SIG-M5 (cell line): ENCODE measurements at regions not wholly inside any gene's neighbourhood (a gene's known extent, or its start where the extent isn't known, plus 50 kb on each side); places are given as distances from the start of the nearest gene placed in this dataset.
"Not testable (repeated sequence)": the region's sequence is repeated elsewhere in the genome, so short reads cannot be mapped to it uniquely, and the experiment has no call there.

Experiments
- DNase-seq: peaks from one replicate; lab custom pipeline; 2025; lab: John Stamatoyannopoulos, UW

GRCh38 chr14:87629788-87630187, 363.2 kb downstream of the GALC start:
- no peak for DNase-seq

GRCh38 chr14:87628780-87629179, 364.2 kb downstream of the GALC start:
- DNase-seq: no peak

- DNase-seq: peak; percentile 18
These were observed 364.9 kb downstream of the GALC start for GRCh38 chr14:87628129-87628528.

DNA sequence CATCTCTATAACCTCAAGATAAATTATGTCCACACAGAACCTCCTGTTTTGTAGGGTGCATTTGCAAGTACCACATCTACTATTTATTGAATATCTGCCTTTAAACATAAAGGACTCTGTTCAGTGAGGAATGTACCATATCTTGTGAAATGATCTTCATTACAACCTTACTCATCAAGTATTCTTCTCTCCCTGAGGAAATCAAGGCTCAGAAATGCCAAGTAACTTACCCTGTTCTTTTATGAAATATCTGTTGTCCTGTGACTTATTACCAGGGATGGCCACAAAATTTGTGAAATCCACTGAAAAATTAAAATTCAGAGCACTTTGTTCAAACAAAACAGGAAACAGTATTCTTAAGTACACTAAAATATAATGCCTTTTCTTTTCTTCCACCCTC, 366.7 kb downstream of the GALC start:
- DNase-seq: no peak

DNA sequence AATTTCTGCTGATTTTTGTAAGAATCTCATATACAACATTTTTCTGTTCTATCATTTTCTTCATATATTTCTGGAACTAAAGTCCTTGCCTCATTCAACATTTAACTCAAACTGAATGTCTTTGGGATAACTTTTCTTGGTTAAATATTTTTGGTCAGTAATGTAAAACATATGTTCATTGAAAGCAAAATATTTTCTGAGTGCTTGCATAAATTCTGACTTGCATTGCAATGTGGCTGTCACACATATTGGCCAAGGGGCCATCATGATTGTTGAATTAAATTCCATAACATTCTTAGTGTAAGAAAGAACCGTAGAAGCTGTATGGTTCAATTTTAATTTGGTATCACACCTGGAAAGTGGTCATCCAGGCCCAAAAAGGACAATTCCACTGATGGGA, 369.4 kb downstream of the GALC start:
- DNase-seq: no peak

DNA sequence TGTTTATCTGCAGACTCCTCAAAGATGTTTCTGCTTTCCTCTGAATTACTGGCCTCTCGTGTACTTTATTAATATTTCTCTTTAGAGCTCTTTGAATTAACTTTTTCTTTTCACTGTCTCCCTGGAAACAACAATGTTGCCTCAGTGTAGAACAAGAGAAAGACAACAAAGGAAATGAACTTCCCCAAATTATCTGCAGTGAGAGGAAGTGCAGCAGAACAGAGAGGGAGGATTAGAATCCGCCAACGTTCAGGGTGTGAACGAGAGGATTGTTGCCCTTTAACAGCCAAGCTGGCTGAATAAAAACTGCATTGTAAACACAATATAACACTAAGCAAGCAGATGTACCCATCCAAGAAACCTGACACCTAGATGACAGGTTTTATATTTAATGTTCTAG, 375.9 kb downstream of the GALC start:
- no peak for DNase-seq

- no peak for DNase-seq
These were observed 376.9 kb downstream of the GALC start for GRCh38 chr14:87615822-87616679.

DNA sequence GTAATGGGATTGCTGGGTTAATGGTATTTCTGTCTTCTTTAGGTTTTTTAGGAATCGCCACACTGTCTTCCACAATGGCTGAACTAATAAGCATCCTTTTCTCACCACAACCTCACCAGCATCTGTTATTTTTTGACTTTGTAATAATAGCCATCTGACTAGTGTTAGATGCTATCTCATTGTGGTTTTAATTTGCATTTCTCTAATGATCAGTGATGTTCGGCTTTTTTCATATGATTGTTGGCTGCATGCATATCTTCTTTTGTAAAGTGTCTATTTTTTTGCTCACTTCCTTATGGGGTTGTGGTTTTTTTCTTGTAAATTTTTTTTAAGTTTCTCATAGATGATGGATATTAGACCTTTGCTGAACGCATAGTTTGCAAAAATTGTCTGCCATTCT, 377.9 kb downstream of the GALC start:
- DNase-seq: no peak

DNA sequence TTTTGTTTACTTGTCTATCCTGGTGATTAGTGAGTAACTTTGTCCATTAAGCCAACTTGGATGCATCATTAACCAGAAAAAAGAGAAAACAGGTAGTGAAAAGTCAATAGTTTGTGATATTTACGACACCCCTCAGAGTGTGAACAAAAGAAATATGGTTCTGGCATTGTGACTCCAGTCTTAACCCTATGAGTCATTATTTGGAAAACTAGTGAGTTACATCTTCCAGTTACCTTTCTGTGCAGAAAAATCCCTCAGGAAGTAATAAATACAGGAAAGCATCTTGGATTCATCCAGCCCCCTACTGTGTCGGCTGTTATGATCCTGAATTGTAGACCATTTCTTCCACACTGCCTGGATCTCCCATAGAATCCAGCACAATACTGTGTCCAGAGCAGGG, 379.1 kb downstream of the GALC start:
- DNase-seq: no peak

- DNase-seq: not testable (repeated sequence)
These were observed 385.9 kb downstream of the GALC start for GRCh38 chr14:87607056-87607455.

DNA sequence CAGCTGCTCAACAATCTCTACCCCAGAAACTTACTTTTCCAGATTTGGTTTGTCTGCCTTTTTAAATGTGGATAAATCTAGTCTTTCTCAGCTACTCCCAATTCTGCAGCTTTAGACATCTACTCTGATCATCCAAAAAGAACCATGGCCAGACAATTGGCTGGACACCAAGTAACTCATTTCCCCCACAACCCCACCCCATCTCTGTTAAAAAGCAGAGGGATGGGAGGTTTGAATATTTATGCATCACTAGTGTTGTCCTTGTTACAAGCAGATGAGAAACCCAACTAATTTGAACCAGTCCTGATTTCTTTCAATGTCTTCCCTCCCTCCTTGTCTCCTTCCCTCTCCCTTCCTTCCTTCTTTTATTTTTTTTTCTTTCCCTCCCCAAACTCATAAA, 391.9 kb downstream of the GALC start:
- no peak for DNase-seq

DNA sequence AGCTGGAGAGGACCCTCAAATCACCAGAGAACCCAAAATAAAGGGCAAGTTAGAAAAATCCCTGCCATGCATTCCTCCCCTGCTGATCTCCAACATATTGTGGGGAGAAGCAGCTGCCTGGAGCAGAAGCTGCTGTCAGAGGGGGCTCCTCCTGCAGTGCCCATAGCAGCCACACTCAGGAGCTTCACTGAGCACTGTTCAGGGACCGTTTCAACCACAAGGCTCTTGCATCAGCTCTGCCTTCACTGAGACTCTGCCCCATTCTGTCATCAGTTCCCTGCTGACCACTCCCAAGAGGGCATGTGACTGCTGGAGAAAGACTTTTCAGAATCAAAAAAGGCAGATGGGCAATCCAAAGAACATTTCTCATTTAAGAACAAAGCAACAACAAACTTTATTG, 392.7 kb downstream of the GALC start:
- DNase-seq: no peak

GRCh38 chr14:87581298-87581697, 411.7 kb downstream of the GALC start:
- no peak for DNase-seq

GRCh38 chr14:87579036-87579435, 413.9 kb downstream of the GALC start:
- no peak for DNase-seq

- DNase-seq: no peak
These were observed 417.6 kb downstream of the GALC start for GRCh38 chr14:87575378-87575777.

DNA sequence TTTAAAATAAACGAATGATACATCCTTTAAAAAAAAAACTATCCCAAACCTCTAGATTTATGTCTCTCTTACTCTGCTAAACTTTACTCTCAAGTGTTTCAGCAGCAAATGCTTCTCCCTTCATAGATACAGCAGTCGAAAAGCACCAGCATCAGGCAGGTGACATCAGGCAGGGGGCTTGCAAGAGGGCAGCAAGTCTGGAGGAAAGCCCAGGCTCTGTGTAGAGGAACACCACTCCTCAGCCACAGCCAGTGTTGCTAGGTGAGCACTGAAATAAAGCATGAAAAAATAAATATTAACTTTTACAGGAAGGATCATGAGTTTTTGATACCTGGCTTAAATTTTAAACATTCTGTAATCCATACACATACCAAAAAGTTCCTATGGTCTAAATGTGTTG, 419.4 kb downstream of the GALC start:
- no peak for DNase-seq

GRCh38 chr14:87567618-87568295, 425.2 kb downstream of the GALC start:
- no peak for DNase-seq

DNA sequence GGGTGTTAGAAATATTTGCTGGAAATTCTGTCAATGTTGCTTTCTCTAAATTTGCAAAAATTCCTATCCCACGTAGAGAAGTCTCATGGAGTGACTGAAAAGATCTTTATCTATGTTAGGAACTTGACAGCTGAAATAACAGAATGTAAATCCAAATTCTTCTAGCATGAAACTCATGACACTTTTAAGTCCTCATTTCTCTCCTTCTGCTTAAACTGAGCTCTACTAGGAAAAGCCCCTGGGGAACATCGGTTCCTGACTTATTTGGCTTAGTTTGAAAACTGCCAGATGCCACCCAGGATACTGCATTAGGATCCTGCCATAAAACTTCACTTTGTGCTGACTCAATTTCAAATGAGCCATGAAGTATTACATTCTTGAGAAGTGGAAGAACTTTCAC, 426.0 kb downstream of the GALC start:
- DNase-seq: no peak

DNA sequence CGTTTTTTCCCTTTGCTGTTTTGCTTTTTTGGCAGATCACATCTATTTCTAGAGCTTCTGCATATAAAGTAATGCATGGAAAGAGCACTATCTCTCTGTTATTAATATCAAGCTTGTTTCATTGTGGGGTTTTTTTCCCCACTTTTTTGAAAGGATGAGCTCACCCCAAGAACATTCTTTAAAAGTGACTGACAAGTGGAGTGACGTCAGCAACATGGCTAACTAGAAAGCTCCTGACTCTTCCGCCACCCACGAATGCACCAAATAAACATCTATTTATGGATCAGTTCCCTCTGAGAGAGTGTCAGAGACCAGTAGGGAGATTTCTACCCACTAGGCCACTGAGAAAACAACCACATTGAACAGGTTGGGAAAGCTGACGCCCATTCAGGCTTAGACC, 445.4 kb downstream of the GALC start:
- no peak for DNase-seq

DNA sequence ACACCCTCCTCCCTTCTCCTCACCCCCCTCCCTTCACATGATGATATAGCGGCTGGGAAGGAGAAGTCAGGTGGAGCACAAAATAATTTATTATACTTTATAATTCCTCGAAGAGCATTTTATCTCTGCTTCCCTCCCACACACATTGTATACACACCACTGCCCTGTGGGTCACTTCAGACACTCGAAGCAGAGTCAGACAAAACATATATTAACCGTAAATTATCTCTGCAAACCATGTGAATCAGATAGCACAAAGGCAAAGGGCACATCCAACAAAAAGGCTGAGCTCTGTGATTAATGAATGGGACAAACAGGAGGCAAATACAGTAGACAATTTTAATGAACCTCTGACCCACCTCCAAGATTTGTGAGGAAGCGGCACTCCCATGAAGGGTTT, 450.7 kb downstream of the GALC start:
- no peak for DNase-seq

- DNase-seq: no peak
These were observed 452.6 kb downstream of the GALC start for GRCh38 chr14:87540339-87540738.

DNA sequence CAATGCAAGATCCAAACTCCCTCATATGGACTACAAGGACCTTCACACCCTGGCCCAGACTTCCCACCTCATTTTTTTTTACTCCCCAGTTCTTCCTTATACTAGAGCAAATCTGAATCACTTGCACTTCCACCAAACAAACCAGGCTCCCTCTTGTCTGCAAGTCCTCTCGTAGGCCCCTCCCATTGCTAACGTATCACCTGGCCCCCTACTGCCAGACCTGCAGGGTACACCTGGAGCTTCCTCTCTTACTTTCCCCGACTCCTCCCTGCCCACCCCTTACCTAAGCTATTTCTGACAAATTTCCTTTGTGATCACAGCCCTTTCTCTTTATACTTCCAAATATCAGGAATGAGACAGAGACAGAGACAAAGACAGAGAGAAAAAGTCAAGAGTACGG, 463.9 kb downstream of the GALC start:
- DNase-seq: no peak

- DNase-seq: no peak
These were observed 466.3 kb downstream of the GALC start for GRCh38 chr14:87526731-87527130.

DNA sequence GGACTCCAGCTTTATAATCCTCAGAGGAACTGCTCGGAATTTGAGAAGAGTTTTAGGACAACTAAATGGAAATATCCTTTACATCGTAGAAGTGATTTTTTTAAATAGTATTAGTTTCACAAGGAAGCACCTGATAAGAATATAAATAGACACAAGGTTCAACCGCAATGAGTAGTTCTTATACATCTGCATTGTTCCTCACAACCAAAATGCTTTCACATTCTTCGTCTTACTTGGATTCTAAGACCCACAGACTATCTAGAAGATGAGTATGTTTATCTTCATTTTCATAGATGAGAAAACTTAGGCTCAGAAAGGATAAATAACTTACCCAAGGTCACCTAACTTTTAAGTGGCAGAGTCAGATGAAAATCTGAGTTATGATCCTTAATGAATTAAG, 469.0 kb downstream of the GALC start:
- no peak for DNase-seq
